ENCODE measurements at regions not wholly inside any gene's neighbourhood (a gene's known extent, or its start where the extent isn't known, plus 50 kb on each side); places are given as distances from the start of the nearest gene placed in this dataset.
"Not testable (repeated sequence)": the region's sequence is repeated elsewhere in the genome, so short reads cannot be mapped to it uniquely, and the experiment has no call there.

DNA sequence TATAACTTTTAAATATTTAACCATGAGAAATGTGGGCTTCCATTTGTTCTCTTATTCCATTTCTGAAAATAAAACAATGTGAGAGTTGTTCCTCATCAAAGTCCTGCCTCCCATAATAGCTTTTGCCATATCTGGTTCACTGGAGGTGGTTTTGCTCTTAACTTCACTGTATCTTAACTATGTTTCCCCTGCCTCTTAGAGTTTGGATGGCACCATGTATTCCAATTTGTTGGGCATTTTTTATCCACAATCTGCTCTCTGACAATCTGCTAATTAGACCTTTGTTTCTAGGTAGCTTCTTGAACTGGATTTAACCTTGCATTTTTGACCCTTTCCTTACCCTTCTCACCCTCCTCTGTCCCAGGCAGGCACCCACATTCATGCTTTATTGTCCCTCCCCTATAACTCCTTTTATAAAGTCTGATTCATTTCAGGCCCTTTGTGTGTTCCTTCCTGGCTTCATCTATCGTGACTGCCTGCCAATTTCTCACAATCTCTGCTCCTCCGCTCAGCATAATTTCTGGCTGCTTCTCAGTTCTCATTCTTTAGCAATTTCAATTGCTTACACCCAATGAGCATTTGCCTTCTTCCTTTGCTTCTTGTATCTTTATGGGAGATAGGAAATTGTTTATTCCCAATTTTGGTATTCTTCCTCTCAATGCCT is 144.2 kb upstream of the ARHGEF26 start:
- no peak for DNase-seq
- CTCF ChIA-PET = no interaction called here
- Mint-ChIP-seq H3K27ac (no peak overlapping the region), H3K36me3 (no peaks in the 10 kb centered on the region), H3K9me3 (no peaks in the 10 kb centered on the region), H3K4me1 (no peaks in the 10 kb centered on the region), H3K27me3 (peaks cover 10% of the 10 kb centered on the region), H3K4me3 (no peak overlapping the region)

- no peak overlapping the region for H3K27ac Mint-ChIP-seq
- peaks cover under 1% of the 10 kb centered on the region for H3K9me3 Mint-ChIP-seq
- H3K36me3 Mint-ChIP-seq = no peaks in the 10 kb centered on the region
- H3K4me3 Mint-ChIP-seq = no peak overlapping the region
- H3K27me3 Mint-ChIP-seq = peaks cover 10% of the 10 kb centered on the region
- H3K4me1 Mint-ChIP-seq = no peaks in the 10 kb centered on the region
- no peak for DNase-seq
- CTCF ChIA-PET = no interaction called here
Measured at GRCh38 chr3:153978006-153978405, 143.2 kb upstream of the ARHGEF26 start.

DNA sequence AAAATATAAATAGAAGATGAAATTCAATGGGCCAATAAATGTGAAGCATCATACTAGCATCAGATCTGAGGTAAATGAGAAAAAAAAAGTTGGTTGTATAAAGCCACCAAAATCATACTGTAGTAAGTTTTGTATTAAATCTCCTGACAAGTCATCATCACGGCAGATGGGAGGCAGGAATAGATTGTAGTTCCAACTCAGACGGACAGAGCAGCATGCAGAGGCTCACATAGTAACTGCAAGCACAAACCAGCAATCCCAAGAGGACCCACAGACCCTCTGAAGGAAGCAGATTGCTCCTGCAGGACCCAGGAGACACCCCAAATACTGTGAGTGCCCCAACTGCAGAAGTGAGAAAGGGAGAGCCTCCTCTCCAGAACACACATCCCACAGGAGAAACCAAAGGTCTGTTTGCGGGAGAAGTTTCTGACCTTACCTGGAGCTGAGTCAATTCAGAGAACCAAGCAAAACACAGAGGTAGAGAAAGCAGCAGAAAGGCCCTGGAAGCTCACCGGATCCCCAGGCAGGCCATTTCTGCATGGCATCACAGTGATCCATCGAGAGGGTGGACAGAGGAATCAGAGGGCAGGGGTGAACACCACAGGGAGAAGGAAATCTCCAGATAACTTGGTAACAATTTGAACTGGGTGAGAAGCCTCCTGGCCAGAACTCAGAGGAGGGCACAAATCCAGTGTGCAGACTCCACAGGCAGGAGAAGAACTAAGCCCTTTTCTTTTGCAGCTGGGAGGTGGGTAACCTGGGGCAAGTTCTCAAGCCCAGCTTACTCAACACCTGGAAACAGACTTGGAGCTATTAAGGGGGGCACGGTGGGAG is 141.6 kb upstream of the ARHGEF26 start:
- no peak overlapping the region for H3K27ac Mint-ChIP-seq
- CTCF ChIA-PET = no interaction called here
- H3K9me3 Mint-ChIP-seq = peaks cover 1% of the 10 kb centered on the region
- H3K4me3 Mint-ChIP-seq = no peak overlapping the region
- peaks cover 10% of the 10 kb centered on the region for H3K27me3 Mint-ChIP-seq
- no peak for DNase-seq
- no peaks in the 10 kb centered on the region for H3K36me3 Mint-ChIP-seq
- H3K4me1 Mint-ChIP-seq = no peaks in the 10 kb centered on the region

DNA sequence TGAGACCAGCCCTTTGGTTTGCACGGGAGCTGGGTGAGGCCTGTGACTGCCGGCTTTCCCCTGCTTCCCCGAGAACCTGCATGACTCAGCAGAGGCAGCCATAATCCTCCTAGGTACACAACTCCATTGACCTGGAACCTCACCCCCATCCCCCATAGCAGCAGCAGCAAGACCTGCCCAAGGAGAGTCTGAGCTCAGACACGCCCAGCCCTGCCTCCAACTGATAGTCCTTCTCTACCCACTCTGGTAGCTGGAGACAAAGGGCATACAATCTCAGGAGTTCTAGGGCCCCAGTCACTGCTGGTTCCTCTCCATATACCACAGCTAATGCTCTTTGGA is 141.0 kb upstream of the ARHGEF26 start:
- no peak overlapping the region for H3K4me3 Mint-ChIP-seq
- no peaks in the 10 kb centered on the region for H3K36me3 Mint-ChIP-seq
- CTCF ChIA-PET = no interaction called here
- H3K27ac Mint-ChIP-seq = no peak overlapping the region
- DNase-seq = no peak
- H3K9me3 Mint-ChIP-seq = peaks cover 1% of the 10 kb centered on the region
- no peaks in the 10 kb centered on the region for H3K4me1 Mint-ChIP-seq
- peaks cover 10% of the 10 kb centered on the region for H3K27me3 Mint-ChIP-seq

GRCh38 chr3:153997364-153997763 is 123.8 kb upstream of the ARHGEF26 start:
- H3K27me3 Mint-ChIP-seq, DNase-seq, CTCF ChIA-PET: not testable (repeated sequence)

DNA sequence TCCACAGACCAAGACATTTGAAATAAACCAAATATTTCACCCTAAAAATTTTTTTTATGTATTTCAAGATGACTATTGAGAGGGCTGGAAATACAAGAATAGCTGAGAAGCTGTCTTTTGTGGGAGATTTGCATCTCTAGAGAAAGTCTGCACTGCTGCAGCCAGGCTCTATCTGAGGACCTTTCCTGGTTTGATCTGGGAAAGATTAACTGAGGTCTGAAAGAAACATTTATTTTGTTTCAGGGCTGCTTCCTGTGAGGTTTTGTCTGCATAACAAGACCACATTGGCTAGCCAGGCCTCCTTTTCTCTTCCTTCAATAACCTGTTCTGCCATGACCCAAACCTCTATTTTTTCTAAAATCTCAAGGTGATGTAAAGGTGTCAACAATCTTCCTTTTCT is 117.5 kb upstream of the ARHGEF26 start:
- no peak for DNase-seq
- no peaks in the 10 kb centered on the region for H3K27me3 Mint-ChIP-seq
- H3K36me3 Mint-ChIP-seq = no peaks in the 10 kb centered on the region
- CTCF ChIA-PET = no interaction called here
- no peaks in the 10 kb centered on the region for H3K4me1 Mint-ChIP-seq
- no peaks in the 10 kb centered on the region for H3K9me3 Mint-ChIP-seq
- no peak overlapping the region for H3K4me3 Mint-ChIP-seq
- no peak overlapping the region for H3K27ac Mint-ChIP-seq

More at GRCh38 chr3:153997364-153997763, 123.8 kb upstream of the ARHGEF26 start:
- H3K9me3 Mint-ChIP-seq, H3K4me1 Mint-ChIP-seq, H3K27ac Mint-ChIP-seq, H3K4me3 Mint-ChIP-seq, H3K36me3 Mint-ChIP-seq: not testable (repeated sequence)

- Mint-ChIP-seq H3K4me1 (no peaks in the 10 kb centered on the region), H3K4me3 (no peak overlapping the region), H3K36me3 (no peaks in the 10 kb centered on the region), H3K27me3 (no peaks in the 10 kb centered on the region), H3K27ac (no peak overlapping the region), H3K9me3 (no peaks in the 10 kb centered on the region)
- DNase-seq = no peak
- CTCF ChIA-PET = no interaction called here
Measured at GRCh38 chr3:154011036-154011435, 110.2 kb upstream of the ARHGEF26 start.

DNA sequence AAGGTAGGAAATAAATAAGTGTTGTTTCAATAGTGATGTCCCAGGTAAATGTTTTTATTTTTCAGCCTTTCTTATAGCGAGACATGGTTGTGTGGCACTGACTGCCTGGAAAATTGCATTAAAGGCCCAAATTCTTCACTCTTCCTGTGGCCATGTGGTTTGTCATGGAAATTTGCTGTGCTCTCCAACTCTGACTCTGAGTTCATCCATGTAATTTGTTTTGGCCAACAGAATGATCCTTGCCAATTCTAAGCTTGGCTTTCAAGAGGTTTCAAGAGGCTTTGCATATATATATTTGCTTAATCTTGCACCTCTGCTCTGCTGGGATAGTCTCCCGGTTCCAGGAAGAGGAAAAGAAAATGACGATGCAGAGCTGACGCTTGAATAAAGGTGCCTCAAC is 107.5 kb upstream of the ARHGEF26 start:
- H3K27me3 Mint-ChIP-seq = no peaks in the 10 kb centered on the region
- no peaks in the 10 kb centered on the region for H3K9me3 Mint-ChIP-seq
- no peaks in the 10 kb centered on the region for H3K4me1 Mint-ChIP-seq
- no peaks in the 10 kb centered on the region for H3K36me3 Mint-ChIP-seq
- no peak overlapping the region for H3K4me3 Mint-ChIP-seq
- DNase-seq = no peak
- CTCF ChIA-PET = no interaction called here
- H3K27ac Mint-ChIP-seq = no peak overlapping the region

DNA sequence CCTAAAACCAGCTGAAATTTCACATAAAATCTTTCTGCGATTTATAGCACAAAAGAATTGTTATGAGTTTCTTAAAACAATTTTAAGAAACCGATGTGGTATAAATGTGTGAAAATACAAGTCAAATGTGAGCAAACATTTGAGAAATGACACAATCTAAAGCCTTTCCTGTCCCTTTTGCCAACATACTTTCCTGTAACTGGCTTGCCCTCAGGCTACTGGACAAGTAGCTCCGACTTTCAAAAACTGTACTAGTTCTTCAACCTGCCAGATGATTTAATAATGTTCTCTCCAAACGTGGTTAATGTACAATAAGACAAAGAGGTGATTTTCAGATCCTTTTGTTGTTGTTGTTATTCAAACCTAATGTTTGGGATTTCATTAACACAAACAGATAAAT is 105.9 kb upstream of the ARHGEF26 start:
- DNase-seq = no peak
- Mint-ChIP-seq H3K36me3 (no peaks in the 10 kb centered on the region), H3K9me3 (no peaks in the 10 kb centered on the region), H3K4me1 (no peaks in the 10 kb centered on the region), H3K27me3 (no peaks in the 10 kb centered on the region), H3K4me3 (no peak overlapping the region), H3K27ac (no peak overlapping the region)
- CTCF ChIA-PET = no interaction called here

GRCh38 chr3:154018100-154018696 is 103.0 kb upstream of the ARHGEF26 start:
- H3K4me1 Mint-ChIP-seq = no peaks in the 10 kb centered on the region
- DNase-seq = peak; percentile 49
- no peak overlapping the region for H3K27ac Mint-ChIP-seq
- H3K27me3 Mint-ChIP-seq = no peaks in the 10 kb centered on the region
- CTCF ChIA-PET = interaction anchor here (1.1 to 1.3 kb wide), 2 partner anchors 16 to 47 kb away, joined by 3 to 4 read pairs; no protein-coding TSS in a partner anchor
- H3K4me3 Mint-ChIP-seq = no peak overlapping the region
- no peaks in the 10 kb centered on the region for H3K36me3 Mint-ChIP-seq
- no peaks in the 10 kb centered on the region for H3K9me3 Mint-ChIP-seq

DNA sequence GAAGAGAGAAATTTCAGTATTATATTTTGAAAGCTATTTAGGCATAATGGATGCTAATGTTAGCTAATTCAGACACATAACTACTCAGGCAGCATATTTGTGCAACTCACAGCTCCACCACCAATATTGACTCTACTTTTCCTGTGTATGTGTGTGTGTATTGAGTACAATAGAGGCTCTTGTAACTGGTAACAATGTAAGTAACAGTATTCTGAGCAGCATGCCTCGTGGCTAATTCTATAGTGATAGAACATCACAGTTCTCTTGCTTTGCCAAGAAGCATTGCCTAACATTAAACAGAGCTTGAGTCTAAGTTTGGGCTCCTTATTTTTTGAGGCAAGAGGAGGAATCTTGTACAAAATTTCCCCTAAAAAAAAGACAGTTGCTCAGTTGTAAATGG is 98.6 kb upstream of the ARHGEF26 start:
- H3K9me3 Mint-ChIP-seq = no peaks in the 10 kb centered on the region
- peaks cover 3% of the 10 kb centered on the region for H3K27me3 Mint-ChIP-seq
- H3K36me3 Mint-ChIP-seq = no peaks in the 10 kb centered on the region
- CTCF ChIA-PET = no interaction called here
- H3K4me3 Mint-ChIP-seq = no peak overlapping the region
- DNase-seq = no peak
- no peak overlapping the region for H3K27ac Mint-ChIP-seq
- no peaks in the 10 kb centered on the region for H3K4me1 Mint-ChIP-seq

DNA sequence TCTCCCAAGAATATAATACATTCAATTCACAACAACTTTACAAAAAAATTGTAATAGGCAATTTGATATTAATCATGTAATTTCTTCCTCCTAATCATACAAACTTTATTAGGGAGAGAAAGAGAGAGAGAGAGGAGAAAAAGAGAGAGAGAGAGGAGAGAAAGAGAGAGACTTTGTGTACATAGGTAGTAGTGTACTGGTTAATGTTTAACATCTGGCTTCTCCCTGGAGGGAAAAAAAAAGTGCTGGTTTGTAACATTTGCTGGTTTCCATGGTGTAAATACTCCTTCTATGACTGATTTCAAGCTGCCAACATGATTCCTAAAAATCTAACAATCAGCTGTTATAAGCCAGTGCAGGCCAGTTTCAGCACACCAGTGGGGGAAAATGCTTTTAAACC is 98.0 kb upstream of the ARHGEF26 start:
- Mint-ChIP-seq H3K36me3 (no peaks in the 10 kb centered on the region), H3K9me3 (no peaks in the 10 kb centered on the region), H3K4me3 (no peak overlapping the region), H3K27ac (no peak overlapping the region), H3K4me1 (no peaks in the 10 kb centered on the region), H3K27me3 (peaks cover 3% of the 10 kb centered on the region)
- CTCF ChIA-PET = no interaction called here
- DNase-seq = no peak

- no peak for DNase-seq
- Mint-ChIP-seq H3K27me3 (peaks cover 3% of the 10 kb centered on the region), H3K4me3 (no peak overlapping the region), H3K27ac (no peak overlapping the region), H3K9me3 (no peaks in the 10 kb centered on the region), H3K36me3 (no peaks in the 10 kb centered on the region), H3K4me1 (no peaks in the 10 kb centered on the region)
- CTCF ChIA-PET = no interaction called here
Measured at GRCh38 chr3:154025007-154025406, 96.2 kb upstream of the ARHGEF26 start.

DNA sequence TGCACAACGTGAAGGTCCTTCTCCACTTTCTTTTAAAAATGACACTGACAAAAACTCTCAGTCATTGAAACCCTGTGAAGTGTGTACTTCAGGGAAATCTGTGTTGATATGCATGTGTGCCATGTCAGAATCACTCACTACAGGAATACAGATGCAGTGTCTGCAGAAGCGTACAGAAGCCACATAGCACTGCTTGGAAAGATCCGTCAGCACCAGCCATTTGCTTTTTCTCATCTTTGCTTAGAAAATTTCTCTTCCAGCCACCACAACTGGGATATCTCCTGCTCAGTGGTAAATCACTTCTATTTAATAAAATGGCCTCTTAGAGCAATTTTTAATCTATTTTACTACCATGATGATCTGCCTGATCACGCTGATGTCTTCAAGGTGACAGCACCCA is 91.3 kb upstream of the ARHGEF26 start:
- H3K9me3 Mint-ChIP-seq = no peaks in the 10 kb centered on the region
- DNase-seq = no peak
- no peak overlapping the region for H3K4me3 Mint-ChIP-seq
- peaks cover 3% of the 10 kb centered on the region for H3K27me3 Mint-ChIP-seq
- H3K4me1 Mint-ChIP-seq = no peaks in the 10 kb centered on the region
- no peak overlapping the region for H3K27ac Mint-ChIP-seq
- H3K36me3 Mint-ChIP-seq = no peaks in the 10 kb centered on the region
- CTCF ChIA-PET = no interaction called here

GRCh38 chr3:154034797-154035330 is 86.3 kb upstream of the ARHGEF26 start:
- Mint-ChIP-seq H3K27me3 (no peaks in the 10 kb centered on the region), H3K4me1 (no peaks in the 10 kb centered on the region), H3K9me3 (no peaks in the 10 kb centered on the region), H3K4me3 (no peak overlapping the region), H3K27ac (no peak overlapping the region), H3K36me3 (no peaks in the 10 kb centered on the region)
- no peak for DNase-seq
- CTCF ChIA-PET = no interaction called here

Measured in activated naive CD4-positive, alpha-beta T cell treated with anti-CD3 and anti-CD28 coated beads, Interleukin-2, amount 10 ng/mL, durations not matched to agents 7 days and 5 days (primary cell).